Fibroblast of the aortic adventitia (primary cell): ENCODE measurements at regions not wholly inside any gene's neighbourhood (a gene's known extent, or its start where the extent isn't known, plus 50 kb on each side); places are given as distances from the start of the nearest gene placed in this dataset.

ENCODE experiments used
- DNase-seq: peaks from one replicate; pipeline ENCODE4 v3.0.0-alpha.2; 2010; ENCODE audit warnings: low read depth
- H3K4me3 ChIP-seq: 2 replicates; pipeline ENCODE4 v1.5.1; 2011; ENCODE audit warnings: low read depth, mild to moderate bottlenecking, control low read depth, low read length, moderate library complexity
- TF ChIP-seq, protein P1 (sequence below): IDR thresholded peaks from 2 replicates; pipeline ENCODE4 v1.5.1; 2011; ENCODE audit warnings: mild to moderate bottlenecking, low read length, control low read depth, inconsistent platforms; ENCODE audit not compliant: insufficient read depth

DNA sequence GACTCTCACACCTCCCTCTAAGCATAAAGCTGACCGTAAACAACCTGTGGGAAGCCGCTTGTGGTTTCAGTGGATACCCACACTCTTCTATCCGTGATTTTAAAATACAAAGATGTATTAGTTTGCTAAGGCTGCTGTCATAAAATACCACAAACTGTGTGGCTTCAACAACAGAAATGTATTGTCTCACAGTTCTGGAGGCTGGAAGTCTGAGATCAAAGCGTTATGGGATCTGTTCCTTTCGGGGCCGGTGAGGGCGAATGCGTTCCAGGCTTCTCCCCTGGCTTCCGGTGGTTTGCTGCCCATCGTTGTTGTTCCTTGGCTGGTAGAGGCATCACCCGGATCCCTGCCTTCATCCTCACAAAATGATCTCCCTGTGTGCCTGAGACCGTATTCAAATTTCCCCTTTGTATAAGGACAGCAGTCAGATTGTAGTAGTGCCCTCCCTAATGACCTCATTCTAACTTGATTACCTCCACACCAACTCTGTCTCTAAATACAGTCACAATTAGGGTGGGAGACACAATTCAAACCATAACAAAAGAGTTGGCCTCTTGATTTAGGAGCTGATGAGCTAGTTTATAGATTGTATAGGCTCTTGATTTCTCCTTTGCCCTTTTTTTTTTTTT lies 210.6 kb upstream of the SOX4 start:
- DNase-seq, result no peak
- TF ChIP-seq, protein P1, sequence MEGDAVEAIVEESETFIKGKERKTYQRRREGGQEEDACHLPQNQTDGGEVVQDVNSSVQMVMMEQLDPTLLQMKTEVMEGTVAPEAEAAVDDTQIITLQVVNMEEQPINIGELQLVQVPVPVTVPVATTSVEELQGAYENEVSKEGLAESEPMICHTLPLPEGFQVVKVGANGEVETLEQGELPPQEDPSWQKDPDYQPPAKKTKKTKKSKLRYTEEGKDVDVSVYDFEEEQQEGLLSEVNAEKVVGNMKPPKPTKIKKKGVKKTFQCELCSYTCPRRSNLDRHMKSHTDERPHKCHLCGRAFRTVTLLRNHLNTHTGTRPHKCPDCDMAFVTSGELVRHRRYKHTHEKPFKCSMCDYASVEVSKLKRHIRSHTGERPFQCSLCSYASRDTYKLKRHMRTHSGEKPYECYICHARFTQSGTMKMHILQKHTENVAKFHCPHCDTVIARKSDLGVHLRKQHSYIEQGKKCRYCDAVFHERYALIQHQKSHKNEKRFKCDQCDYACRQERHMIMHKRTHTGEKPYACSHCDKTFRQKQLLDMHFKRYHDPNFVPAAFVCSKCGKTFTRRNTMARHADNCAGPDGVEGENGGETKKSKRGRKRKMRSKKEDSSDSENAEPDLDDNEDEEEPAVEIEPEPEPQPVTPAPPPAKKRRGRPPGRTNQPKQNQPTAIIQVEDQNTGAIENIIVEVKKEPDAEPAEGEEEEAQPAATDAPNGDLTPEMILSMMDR, result no peak
- no peak overlapping the region for H3K4me3 ChIP-seq

DNA sequence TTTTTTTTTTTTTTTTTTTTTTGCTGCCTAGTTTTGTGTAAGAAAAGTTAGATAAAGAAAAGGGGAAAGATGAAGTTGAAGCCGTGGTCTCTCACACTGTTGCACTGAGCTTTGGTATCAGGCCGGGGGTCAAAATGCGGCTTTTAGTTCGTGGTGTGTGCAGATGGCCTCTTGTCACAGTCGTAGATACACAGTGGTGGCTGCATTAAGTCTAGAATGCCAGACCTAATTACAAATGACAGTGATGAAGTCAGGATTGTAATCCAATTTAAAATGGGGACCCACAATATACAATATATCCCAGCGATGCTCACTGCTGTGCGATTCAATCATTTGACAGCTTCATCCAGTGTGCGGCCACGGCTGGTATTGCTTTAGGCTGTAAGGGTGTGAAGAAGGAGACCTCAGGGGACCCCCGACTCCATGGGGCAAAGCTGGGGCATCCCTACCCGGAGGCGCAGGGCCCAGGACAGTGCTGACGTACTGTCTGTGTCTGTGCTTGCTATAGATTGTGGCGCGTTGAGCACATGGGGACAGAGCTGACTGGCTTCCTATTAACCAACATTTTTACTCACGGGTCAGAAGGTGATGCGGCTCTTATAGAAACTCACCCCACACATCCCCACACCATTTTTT lies 210.0 kb upstream of the SOX4 start:
- no peak for DNase-seq
- TF ChIP-seq, protein P1, result no peak
- H3K4me3 ChIP-seq, result no peak overlapping the region

DNA sequence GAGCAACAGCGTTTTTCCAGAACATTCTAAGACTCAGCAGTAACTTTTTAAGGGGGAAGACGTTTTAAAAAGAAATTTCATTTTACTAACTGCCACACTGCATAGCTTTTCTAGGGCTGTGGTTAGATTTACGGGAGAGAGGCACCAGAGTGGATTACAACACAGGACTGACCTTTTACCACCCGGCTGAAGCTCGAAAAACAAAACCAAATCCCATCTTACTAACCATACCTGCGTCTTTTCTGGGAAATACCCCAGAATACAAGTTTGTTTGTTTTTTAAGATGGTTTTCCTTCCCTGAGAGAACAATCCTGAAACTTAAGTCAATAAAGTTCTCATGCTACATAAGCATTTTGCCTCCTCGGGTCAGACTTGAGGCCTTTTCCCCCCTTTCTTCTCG lies 209.3 kb upstream of the SOX4 start:
- TF ChIP-seq, protein P1, result no peak
- DNase-seq, result no peak
- H3K4me3 ChIP-seq, result no peak overlapping the region

DNA sequence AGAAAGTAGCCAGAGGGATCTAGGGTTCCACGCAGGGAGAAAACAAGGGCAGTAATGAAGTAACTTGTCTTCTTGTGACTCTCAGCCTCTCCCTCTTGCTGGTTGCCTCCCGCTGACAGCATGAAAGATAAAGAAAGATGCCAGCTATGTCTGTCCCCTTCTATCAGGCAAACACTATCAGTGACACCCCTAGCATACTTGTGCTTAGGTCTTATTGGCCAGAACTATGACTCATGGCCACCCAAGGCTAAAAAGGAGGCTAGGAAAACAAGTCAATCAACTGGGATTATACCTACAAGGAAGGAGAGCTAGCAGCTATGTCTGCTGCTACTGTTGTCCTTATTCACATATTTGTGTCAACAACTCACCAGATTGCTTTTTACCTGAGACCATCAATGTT lies 206.8 kb upstream of the SOX4 start:
- H3K4me3 ChIP-seq, result no peak overlapping the region
- DNase-seq, result no peak
- TF ChIP-seq, protein P1, result no peak

DNA sequence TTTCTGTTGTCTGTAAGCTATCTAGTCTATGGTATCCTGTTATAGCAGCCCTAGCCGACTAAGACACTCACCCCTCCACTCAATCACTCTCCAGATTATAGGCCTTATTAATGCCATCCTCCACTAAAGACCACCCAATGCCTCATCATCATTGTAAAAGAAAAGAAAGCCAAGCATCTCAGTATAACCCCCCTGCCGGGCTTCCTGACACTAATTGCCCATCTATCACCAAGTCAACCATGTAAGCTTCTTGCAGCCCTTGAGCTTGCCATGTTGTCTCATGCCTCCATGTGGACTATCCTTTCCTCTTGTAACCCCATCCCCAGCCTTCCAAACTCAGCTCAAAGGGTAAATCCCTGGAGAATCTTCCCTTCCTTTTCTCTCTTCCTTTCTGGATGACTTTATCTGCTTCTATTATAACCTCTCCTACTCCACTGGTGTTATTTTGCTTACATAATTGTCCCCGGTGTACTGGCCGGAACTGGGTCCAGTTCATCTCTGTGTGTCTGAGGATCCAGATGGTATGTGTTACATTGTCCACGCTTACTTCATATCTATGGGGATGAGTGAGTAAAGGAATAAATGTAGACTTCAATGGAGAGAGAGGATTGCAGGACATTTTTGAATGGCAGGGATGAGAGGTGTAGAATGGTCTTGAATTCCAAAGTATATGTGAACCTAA lies 202.9 kb upstream of the SOX4 start:
- DNase-seq, result no peak
- TF ChIP-seq, protein P1, result no peak

DNA sequence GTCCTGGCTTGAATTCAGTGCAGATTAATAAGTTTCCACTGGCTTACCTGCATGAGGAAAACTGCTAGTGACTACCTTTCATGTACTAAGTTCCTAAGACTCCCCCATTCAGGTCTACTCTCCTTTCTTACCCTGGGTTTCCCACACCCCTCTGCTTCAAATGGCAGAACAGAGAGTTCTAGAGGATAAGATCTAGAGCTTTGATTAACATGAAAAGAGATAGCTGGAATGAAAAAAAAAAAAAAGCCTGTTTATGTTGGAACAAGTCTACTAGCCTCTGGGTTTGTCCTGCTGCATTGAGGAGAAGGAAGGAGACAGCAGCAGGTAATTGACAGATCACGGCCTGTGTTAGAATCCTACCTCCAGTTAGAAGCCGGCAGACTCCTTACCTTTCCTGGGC lies 201.4 kb upstream of the SOX4 start:
- H3K4me3 ChIP-seq, result no peak overlapping the region
- TF ChIP-seq, protein P1, result no peak
- DNase-seq, result no peak

More for the DNA sequence above, 202.9 kb upstream of the SOX4 start:
- no peak overlapping the region for H3K4me3 ChIP-seq
